GM12892 (cell line): ENCODE measurements at regions not wholly inside any gene's neighbourhood (a gene's known extent, or its start where the extent isn't known, plus 50 kb on each side); places are given as distances from the start of the nearest gene placed in this dataset.

ENCODE experiments used
- POLR2A ChIP-seq: IDR thresholded peaks from 2 replicates; pipeline ENCODE4 v1.6.1; 2011; ENCODE audit warnings: low read depth, low read length, control low read depth
- POLR2AphosphoS5 ChIP-seq: IDR thresholded peaks from 2 replicates; pipeline ENCODE4 v1.6.1; 2011; ENCODE audit warnings: low read depth, low read length, control low read depth
- TAF1 ChIP-seq: IDR thresholded peaks from 2 replicates; pipeline ENCODE4 v1.6.1; 2011; ENCODE audit warnings: low read depth, mild to moderate bottlenecking, control low read depth, low read length, borderline replicate concordance

GRCh38 chr6:44672841-44673240 lies 285.3 kb downstream of the CDC5L start:
- no peak for TF ChIP-seq POLR2A
- no peak for TF ChIP-seq TAF1
- no peak for TF ChIP-seq POLR2AphosphoS5
